ENCODE measurements at regions not wholly inside any gene's neighbourhood (a gene's known extent, or its start where the extent isn't known, plus 50 kb on each side); places are given as distances from the start of the nearest gene placed in this dataset.

GRCh38 chr6:169981568-169981967 is 230.1 kb downstream of the ERMARD start:
- no peak overlapping the region for H3K4me2 ChIP-seq
- POLR2A ChIA-PET: no interaction called here
- no peak overlapping the region for H3K9ac ChIP-seq
- no peaks in the 10 kb centered on the region for H3F3A ChIP-seq (replicated peaks; ENCODE audit: insufficient read depth)
- CTCF ChIA-PET: no interaction called here
- no peak overlapping the region for H2AFZ ChIP-seq (ENCODE audit: low read depth)
- TF ChIP-seq FOXJ3 (CRISPR knock-in tag; IDR thresholded peaks at IDR 0.05): no peak
- TF ChIP-seq EP300 (IDR thresholded peaks at IDR 0.05; ENCODE audit: borderline replicate concordance in 1 of 2, low read depth in 1 of 2, low read length in 1 of 2): no peak
- no peak for TF ChIP-seq TCF12 (IDR thresholded peaks at IDR 0.05)
- TF ChIP-seq RXRA (IDR thresholded peaks at IDR 0.05; ENCODE audit: borderline replicate concordance, low read depth): no peak
- no peak for TF ChIP-seq IRF3 (IDR thresholded peaks at IDR 0.05; ENCODE audit: low read depth, low read length)
- TF ChIP-seq POLR2AphosphoS5 (IDR thresholded peaks at IDR 0.05; ENCODE audit: low read depth, low read length): no peak
- TF ChIP-seq FOXM1 (IDR thresholded peaks at IDR 0.05; ENCODE audit: low read depth): no peak
- TF ChIP-seq GABPA (IDR thresholded peaks at IDR 0.05; ENCODE audit: low read depth): no peak
- no peak for TF ChIP-seq TAF1 (IDR thresholded peaks at IDR 0.05; ENCODE audit: borderline replicate concordance, low read depth, low read length)
- TF ChIP-seq USF1 (IDR thresholded peaks at IDR 0.05; ENCODE audit: borderline replicate concordance, low read depth): no peak
- TF ChIP-seq RAD21 (IDR thresholded peaks at IDR 0.05; ENCODE audit: low read length): no peak
- no peak for TF ChIP-seq SIN3A (IDR thresholded peaks at IDR 0.05; ENCODE audit: borderline replicate concordance, low read depth, low read length)
- no peak for TF ChIP-seq FOSL2 (IDR thresholded peaks at IDR 0.05; ENCODE audit: borderline replicate concordance, low read depth)
- no peak for TF ChIP-seq MXI1 (IDR thresholded peaks at IDR 0.05; ENCODE audit: low read depth, low read length)
- TF ChIP-seq, protein P1, sequence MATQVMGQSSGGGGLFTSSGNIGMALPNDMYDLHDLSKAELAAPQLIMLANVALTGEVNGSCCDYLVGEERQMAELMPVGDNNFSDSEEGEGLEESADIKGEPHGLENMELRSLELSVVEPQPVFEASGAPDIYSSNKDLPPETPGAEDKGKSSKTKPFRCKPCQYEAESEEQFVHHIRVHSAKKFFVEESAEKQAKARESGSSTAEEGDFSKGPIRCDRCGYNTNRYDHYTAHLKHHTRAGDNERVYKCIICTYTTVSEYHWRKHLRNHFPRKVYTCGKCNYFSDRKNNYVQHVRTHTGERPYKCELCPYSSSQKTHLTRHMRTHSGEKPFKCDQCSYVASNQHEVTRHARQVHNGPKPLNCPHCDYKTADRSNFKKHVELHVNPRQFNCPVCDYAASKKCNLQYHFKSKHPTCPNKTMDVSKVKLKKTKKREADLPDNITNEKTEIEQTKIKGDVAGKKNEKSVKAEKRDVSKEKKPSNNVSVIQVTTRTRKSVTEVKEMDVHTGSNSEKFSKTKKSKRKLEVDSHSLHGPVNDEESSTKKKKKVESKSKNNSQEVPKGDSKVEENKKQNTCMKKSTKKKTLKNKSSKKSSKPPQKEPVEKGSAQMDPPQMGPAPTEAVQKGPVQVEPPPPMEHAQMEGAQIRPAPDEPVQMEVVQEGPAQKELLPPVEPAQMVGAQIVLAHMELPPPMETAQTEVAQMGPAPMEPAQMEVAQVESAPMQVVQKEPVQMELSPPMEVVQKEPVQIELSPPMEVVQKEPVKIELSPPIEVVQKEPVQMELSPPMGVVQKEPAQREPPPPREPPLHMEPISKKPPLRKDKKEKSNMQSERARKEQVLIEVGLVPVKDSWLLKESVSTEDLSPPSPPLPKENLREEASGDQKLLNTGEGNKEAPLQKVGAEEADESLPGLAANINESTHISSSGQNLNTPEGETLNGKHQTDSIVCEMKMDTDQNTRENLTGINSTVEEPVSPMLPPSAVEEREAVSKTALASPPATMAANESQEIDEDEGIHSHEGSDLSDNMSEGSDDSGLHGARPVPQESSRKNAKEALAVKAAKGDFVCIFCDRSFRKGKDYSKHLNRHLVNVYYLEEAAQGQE (IDR thresholded peaks at IDR 0.05; ENCODE audit: low read depth, low read length): no peak
- TF ChIP-seq RFX5 (IDR thresholded peaks at IDR 0.05; ENCODE audit: low read length): no peak
- no peaks in the 10 kb centered on the region for H4K20me1 ChIP-seq (ENCODE audit: insufficient read depth)
- no peaks in the 10 kb centered on the region for H3K79me2 ChIP-seq (ENCODE audit: insufficient read depth)
- DNase-seq: no peak
- 20% methylated on average over 4 of the region's 6 CpGs for WGBS (ENCODE audit: low lambda C conversion rate)
- H3K9me2 ChIP-seq: no peaks in the 10 kb centered on the region
- H3K9me3 ChIP-seq: no peaks in the 10 kb centered on the region
- no peaks in the 10 kb centered on the region for H3K27me3 ChIP-seq (ENCODE audit: insufficient read depth)
- no peak overlapping the region for H3K4me3 ChIP-seq (ENCODE audit: low read depth in 2 of 2, low read length in 1 of 2)
- H3K27ac ChIP-seq (ENCODE audit: low read depth in 2 of 2, low read length in 1 of 2): no peak overlapping the region
- no peaks in the 10 kb centered on the region for H3K36me3 ChIP-seq (replicated peaks in 1 of 2; ENCODE audit: control insufficient read depth in 1 of 2, insufficient read depth in 2 of 2, low read length in 1 of 2)
- H3K4me1 ChIP-seq (ENCODE audit: control insufficient read depth in 1 of 2, insufficient read depth in 2 of 2, low read depth in 1 of 2, low read length in 1 of 2): no peaks in the 10 kb centered on the region; a peak in 1 of 4 replicates

All from SK-N-SH (cell line).